GM23338 (cell line): ENCODE measurements at regions not wholly inside any gene's neighbourhood (a gene's known extent, or its start where the extent isn't known, plus 50 kb on each side); places are given as distances from the start of the nearest gene placed in this dataset.

ENCODE experiments used
- ATAC-seq: fragments of 200-7000 bp; cut with Tn5 transposase; 3 replicates; pipeline ENCODE4 v1.9.1; 2020
- DNase-seq: peaks from one replicate; pipeline ENCODE4 v3.0.0-alpha.2; 2015; ENCODE audit warnings: low spot score
- H2AFZ ChIP-seq: fragments of 200-600 bp; sonication (generic); 2 replicates; pipeline ENCODE4 v1.8.0; 2016; ENCODE audit warnings: antibody characterized with exemption, mild to moderate bottlenecking, moderate library complexity
- H3F3A ChIP-seq: fragments of 200-600 bp; sonication (generic); replicated peaks from 2 replicates; pipeline ENCODE4 v1.8.0; 2017; ENCODE audit warnings: antibody characterized with exemption, mixed run types, low read depth
- H3K27ac ChIP-seq: fragments of 200-600 bp; sonication (generic); 2 replicates; pipeline ENCODE4 v1.6.1; 2016; ENCODE audit warnings: low read depth
- H3K27me3 ChIP-seq: fragments of 200-600 bp; sonication (generic); 2 replicates; pipeline ENCODE4 v1.8.0; 2016; ENCODE audit warnings: mild to moderate bottlenecking, mixed run types, moderate library complexity; ENCODE audit not compliant: insufficient read depth
- H3K36me3 ChIP-seq: fragments of 200-600 bp; sonication (generic); 2 replicates; pipeline ENCODE4 v1.8.0; 2016; ENCODE audit warnings: mild to moderate bottlenecking; ENCODE audit not compliant: insufficient read depth
- H3K4me1 ChIP-seq: fragments of 200-600 bp; sonication (generic); 2 replicates; pipeline ENCODE4 v1.8.0; 2016; ENCODE audit warnings: mild to moderate bottlenecking, moderate library complexity; ENCODE audit not compliant: insufficient read depth
- H3K4me2 ChIP-seq: fragments of 200-600 bp; sonication (generic); 2 replicates; pipeline ENCODE4 v1.7.1; 2017; ENCODE audit warnings: mixed run types
- H3K4me3 ChIP-seq: fragments of 200-600 bp; sonication (generic); 2 replicates; pipeline ENCODE4 v1.6.1; 2016; ENCODE audit warnings: mixed run types
- H3K79me2 ChIP-seq: fragments of 200-600 bp; sonication (generic); replicated peaks from 2 replicates; pipeline ENCODE4 v1.8.0; 2017; ENCODE audit warnings: mild to moderate bottlenecking; ENCODE audit not compliant: insufficient read depth
- H3K9me2 ChIP-seq: fragments of 200-600 bp; sonication (generic); 2 replicates; pipeline ENCODE4 v1.8.0; 2017; ENCODE audit not compliant: insufficient read depth
- H4K20me1 ChIP-seq: fragments of 200-600 bp; sonication (generic); replicated peaks from 2 replicates; pipeline ENCODE4 v1.8.0; 2017; ENCODE audit warnings: mild to moderate bottlenecking; ENCODE audit not compliant: insufficient read depth
- H3K27ac Mint-ChIP-seq: 2 replicates; pipeline ENCODE4 v1.8.0; 2020; ENCODE audit warnings: inconsistent platforms, mild to moderate bottlenecking, moderate library complexity, mixed read lengths
- H3K27me3 Mint-ChIP-seq: 3 replicates; pipeline ENCODE4 v1.8.0; 2022; ENCODE audit warnings: low read depth, mild to moderate bottlenecking, moderate library complexity, mixed read lengths, inconsistent platforms; ENCODE audit not compliant: insufficient read depth, poor library complexity
- H3K36me3 Mint-ChIP-seq: 3 replicates; pipeline ENCODE4 v1.8.0; 2021; ENCODE audit warnings: low read depth, mild to moderate bottlenecking, inconsistent platforms, moderate library complexity, mixed read lengths
- H3K4me1 Mint-ChIP-seq: 3 replicates; pipeline ENCODE4 v1.8.0; 2020; ENCODE audit warnings: mild to moderate bottlenecking, inconsistent platforms, mixed read lengths
- H3K4me3 Mint-ChIP-seq: 3 replicates; pipeline ENCODE4 v1.8.0; 2021; ENCODE audit warnings: moderate library complexity, mild to moderate bottlenecking, inconsistent platforms, mixed read lengths
- H3K9me3 Mint-ChIP-seq: 3 replicates; pipeline ENCODE4 v1.8.0; 2020; ENCODE audit warnings: moderate library complexity, mild to moderate bottlenecking, inconsistent platforms, mixed read lengths
- CREB1 ChIP-seq: fragments of 250-450 bp; sonication (Bioruptor Pico); IDR thresholded peaks from 2 replicates; pipeline ENCODE4 v1.5.0; 2020; ENCODE audit warnings: low read depth, mild to moderate bottlenecking, moderate library complexity
- EZH2 ChIP-seq: fragments of 200-600 bp; sonication (generic); IDR thresholded peaks from one replicate; pipeline ENCODE4 v1.8.0; 2017; ENCODE audit warnings: antibody characterized with exemption, mild to moderate bottlenecking, low read depth; ENCODE audit not compliant: unreplicated experiment
- STAT1 ChIP-seq: IDR thresholded peaks from one replicate; pipeline ENCODE4 v1.6.1; 2016; ENCODE audit warnings: antibody characterized with exemption; ENCODE audit not compliant: unreplicated experiment
- ZNF114 ChIP-seq: fragments of 250-450 bp; sonication (Bioruptor Pico); IDR thresholded peaks from 2 replicates; pipeline ENCODE4 v1.5.0; 2020; ENCODE audit warnings: mild to moderate bottlenecking, moderate library complexity
- ZNF331 ChIP-seq: fragments of 250-450 bp; sonication (Bioruptor Pico); IDR thresholded peaks from 2 replicates; pipeline ENCODE4 v1.5.0; 2020; ENCODE audit warnings: low read depth, mild to moderate bottlenecking, moderate library complexity
- TF ChIP-seq, protein P1 (sequence below): fragments of 250-450 bp; sonication (Bioruptor Pico); IDR thresholded peaks from 2 replicates; pipeline ENCODE4 v1.5.0; 2020; ENCODE audit warnings: mild to moderate bottlenecking, moderate library complexity
- TF ChIP-seq, protein P2 (sequence below), 2 experiments: fragments of 200-600 bp in 1 of 2; sonication (generic) in 1 of 2; conservative IDR thresholded peaks; 2 replicates each; pipeline versions ENCODE4 v1.5.1 to v1.6.1; 2016 to 2017; ENCODE audit warnings: antibody characterized with exemption in 2 of 2, low read depth in 2 of 2, mild to moderate bottlenecking in 2 of 2, moderate library complexity in 1 of 2

DNA sequence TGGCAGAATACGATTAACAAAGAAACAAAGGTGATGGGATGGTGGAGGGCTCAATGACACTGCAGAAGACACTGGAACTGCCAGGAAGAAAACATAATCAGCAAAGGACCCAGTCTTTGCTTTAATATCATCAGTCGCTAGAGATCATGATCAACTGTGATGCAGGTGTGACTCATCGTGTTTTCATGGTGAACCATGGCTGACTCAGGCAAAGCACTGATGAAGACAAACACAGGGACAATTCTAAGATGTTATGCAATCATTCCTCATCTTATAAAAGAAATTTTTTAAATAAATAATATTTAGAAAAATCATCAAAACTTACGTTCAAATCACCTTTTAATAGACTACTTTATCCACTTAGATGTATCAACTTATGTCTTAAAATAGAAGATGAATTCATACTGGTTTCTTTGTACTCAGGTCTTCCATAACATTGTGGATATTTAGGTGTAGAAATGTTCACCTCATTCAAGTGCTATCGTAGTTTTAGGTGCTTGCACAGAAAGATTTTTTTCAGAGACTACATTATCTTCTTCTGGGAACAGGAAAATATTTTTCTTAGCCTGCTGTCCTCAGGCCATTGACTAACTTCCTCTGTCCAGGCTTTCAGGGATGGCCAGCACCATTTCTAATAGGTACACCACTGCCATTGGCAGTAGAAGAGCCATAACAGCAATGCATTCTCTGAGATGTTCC is 673.4 kb upstream of the MEF2C start (continued):
- TF ChIP-seq, protein P1, sequence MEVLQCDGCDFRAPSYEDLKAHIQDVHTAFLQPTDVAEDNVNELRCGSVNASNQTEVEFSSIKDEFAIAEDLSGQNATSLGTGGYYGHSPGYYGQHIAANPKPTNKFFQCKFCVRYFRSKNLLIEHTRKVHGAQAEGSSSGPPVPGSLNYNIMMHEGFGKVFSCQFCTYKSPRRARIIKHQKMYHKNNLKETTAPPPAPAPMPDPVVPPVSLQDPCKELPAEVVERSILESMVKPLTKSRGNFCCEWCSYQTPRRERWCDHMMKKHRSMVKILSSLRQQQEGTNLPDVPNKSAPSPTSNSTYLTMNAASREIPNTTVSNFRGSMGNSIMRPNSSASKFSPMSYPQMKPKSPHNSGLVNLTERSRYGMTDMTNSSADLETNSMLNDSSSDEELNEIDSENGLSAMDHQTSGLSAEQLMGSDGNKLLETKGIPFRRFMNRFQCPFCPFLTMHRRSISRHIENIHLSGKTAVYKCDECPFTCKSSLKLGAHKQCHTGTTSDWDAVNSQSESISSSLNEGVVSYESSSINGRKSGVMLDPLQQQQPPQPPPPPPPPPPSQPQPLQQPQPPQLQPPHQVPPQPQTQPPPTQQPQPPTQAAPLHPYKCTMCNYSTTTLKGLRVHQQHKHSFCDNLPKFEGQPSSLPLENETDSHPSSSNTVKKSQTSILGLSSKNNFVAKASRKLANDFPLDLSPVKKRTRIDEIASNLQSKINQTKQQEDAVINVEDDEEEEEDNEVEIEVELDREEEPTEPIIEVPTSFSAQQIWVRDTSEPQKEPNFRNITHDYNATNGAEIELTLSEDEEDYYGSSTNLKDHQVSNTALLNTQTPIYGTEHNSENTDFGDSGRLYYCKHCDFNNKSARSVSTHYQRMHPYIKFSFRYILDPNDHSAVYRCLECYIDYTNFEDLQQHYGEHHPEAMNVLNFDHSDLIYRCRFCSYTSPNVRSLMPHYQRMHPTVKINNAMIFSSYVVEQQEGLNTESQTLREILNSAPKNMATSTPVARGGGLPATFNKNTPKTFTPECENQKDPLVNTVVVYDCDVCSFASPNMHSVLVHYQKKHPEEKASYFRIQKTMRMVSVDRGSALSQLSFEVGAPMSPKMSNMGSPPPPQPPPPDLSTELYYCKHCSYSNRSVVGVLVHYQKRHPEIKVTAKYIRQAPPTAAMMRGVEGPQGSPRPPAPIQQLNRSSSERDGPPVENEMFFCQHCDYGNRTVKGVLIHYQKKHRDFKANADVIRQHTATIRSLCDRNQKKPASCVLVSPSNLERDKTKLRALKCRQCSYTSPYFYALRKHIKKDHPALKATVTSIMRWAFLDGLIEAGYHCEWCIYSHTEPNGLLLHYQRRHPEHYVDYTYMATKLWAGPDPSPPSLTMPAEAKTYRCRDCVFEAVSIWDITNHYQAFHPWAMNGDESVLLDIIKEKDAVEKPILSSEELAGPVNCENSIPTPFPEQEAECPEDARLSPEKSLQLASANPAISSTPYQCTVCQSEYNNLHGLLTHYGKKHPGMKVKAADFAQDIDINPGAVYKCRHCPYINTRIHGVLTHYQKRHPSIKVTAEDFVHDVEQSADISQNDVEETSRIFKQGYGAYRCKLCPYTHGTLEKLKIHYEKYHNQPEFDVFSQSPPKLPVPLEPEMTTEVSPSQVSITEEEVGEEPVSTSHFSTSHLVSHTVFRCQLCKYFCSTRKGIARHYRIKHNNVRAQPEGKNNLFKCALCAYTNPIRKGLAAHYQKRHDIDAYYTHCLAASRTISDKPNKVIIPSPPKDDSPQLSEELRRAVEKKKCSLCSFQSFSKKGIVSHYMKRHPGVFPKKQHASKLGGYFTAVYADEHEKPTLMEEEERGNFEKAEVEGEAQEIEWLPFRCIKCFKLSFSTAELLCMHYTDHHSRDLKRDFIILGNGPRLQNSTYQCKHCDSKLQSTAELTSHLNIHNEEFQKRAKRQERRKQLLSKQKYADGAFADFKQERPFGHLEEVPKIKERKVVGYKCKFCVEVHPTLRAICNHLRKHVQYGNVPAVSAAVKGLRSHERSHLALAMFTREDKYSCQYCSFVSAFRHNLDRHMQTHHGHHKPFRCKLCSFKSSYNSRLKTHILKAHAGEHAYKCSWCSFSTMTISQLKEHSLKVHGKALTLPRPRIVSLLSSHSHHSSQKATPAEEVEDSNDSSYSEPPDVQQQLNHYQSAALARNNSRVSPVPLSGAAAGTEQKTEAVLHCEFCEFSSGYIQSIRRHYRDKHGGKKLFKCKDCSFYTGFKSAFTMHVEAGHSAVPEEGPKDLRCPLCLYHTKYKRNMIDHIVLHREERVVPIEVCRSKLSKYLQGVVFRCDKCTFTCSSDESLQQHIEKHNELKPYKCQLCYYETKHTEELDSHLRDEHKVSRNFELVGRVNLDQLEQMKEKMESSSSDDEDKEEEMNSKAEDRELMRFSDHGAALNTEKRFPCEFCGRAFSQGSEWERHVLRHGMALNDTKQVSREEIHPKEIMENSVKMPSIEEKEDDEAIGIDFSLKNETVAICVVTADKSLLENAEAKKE (CRISPR knock-in tag), result no peak
- no peak for TF ChIP-seq EZH2

DNA sequence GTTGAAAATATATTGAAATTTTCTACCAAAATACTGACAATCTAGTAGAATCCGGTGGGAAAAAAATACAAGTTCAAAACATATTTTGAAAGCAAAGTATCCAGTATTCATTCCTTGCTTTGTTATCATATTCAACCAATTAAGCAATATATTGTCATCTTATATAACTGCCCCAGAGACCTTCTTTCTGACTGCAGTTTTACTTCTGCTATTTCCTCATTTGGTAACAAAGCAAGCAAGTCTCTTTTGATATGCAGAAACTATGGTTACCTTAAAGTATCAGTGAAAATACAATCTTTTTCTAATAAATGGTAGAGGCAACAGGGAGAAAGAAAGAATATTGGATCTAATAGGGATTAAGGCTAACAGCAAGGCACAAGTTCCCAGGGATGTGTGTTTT is 663.7 kb upstream of the MEF2C start:
- H3K4me3 Mint-ChIP-seq, result no peak overlapping the region
- Histone ChIP-seq H3K4me1 (peaks cover 26% of the 10 kb centered on the region), H3K36me3 (no peaks in the 10 kb centered on the region), H3K4me3 (no peak overlapping the region), H3F3A (no peaks in the 10 kb centered on the region), H3K27me3 (no peaks in the 10 kb centered on the region), H2AFZ (no peak overlapping the region), H3K79me2 (no peaks in the 10 kb centered on the region), H3K4me2 (peak overlapping the region; percentile 12), H3K9me2 (no peaks in the 10 kb centered on the region), H4K20me1 (no peaks in the 10 kb centered on the region), H3K27ac (no peak overlapping the region)
- no peak overlapping the region for H3K27ac Mint-ChIP-seq
- H3K27me3 Mint-ChIP-seq, result no peaks in the 10 kb centered on the region
- no peaks in the 10 kb centered on the region for H3K9me3 Mint-ChIP-seq
- H3K36me3 Mint-ChIP-seq, result no peaks in the 10 kb centered on the region
- peaks cover 22% of the 10 kb centered on the region for H3K4me1 Mint-ChIP-seq
- no peak for DNase-seq
- ATAC-seq, result no peak
- TF ChIP-seq EZH2 (no peak), ZNF114 (no peak), CREB1 (no peak), ZNF331 (CRISPR knock-in tag) (no peak), STAT1 (no peak)
- TF ChIP-seq, protein P2, sequence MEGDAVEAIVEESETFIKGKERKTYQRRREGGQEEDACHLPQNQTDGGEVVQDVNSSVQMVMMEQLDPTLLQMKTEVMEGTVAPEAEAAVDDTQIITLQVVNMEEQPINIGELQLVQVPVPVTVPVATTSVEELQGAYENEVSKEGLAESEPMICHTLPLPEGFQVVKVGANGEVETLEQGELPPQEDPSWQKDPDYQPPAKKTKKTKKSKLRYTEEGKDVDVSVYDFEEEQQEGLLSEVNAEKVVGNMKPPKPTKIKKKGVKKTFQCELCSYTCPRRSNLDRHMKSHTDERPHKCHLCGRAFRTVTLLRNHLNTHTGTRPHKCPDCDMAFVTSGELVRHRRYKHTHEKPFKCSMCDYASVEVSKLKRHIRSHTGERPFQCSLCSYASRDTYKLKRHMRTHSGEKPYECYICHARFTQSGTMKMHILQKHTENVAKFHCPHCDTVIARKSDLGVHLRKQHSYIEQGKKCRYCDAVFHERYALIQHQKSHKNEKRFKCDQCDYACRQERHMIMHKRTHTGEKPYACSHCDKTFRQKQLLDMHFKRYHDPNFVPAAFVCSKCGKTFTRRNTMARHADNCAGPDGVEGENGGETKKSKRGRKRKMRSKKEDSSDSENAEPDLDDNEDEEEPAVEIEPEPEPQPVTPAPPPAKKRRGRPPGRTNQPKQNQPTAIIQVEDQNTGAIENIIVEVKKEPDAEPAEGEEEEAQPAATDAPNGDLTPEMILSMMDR (conservative IDR thresholded peaks at IDR 0.05; ENCODE audit: low read depth in 2 of 2), result no peak
- TF ChIP-seq, protein P1 (CRISPR knock-in tag), result no peak
